ENCODE measurements at regions not wholly inside any gene's neighbourhood (a gene's known extent, or its start where the extent isn't known, plus 50 kb on each side); places are given as distances from the start of the nearest gene placed in this dataset.

DNA sequence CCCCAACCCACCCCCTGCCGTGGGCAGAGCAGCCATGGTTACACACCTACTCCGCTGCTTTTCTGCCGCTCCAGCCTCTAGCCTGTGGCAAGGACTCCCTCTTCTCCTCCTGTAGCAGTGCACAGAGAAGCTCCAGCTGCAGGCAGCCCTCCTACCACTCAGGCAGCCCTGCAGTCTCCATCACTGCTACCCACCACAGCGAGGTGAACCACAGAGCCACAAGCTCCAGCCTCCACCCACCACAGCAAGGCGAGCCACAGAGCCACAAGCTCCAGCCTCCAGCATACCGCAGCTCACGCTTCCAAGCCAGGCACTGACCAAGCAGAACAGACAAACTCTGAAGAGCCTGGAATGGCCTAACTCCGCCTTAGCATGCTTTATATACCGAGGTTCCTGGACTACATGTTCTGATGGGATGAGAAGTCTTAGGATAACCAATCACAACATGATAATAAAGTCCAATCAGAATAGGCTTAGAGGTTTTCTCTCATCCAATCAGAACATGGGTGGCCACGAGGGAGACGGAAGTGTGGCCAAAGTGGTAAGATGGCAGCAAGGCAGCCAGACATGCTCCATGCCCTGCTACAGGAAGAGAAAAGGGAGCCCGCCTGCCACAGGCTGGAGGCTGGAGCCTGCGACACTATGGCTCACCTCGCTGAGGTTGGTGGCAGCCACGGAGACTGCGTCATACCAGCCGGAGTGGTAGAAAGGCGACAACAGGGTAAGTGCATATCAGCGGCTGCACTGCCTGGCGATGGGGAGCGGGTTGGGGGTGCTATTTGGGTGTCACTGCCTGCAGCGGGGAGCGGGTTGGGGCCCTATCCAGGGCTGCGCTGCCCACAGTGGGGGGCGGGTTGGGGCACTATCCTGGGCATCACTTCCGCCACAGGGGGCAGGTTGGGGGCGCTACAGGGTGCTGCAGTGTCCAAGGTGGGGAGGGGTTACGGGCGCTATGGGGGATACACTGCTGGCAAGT lies 75.8 kb upstream of the PCAT7 start:
- TF ChIP-seq POLR2A (IDR thresholded peaks at IDR 0.05) = no peak
- TF ChIP-seq, protein P1, sequence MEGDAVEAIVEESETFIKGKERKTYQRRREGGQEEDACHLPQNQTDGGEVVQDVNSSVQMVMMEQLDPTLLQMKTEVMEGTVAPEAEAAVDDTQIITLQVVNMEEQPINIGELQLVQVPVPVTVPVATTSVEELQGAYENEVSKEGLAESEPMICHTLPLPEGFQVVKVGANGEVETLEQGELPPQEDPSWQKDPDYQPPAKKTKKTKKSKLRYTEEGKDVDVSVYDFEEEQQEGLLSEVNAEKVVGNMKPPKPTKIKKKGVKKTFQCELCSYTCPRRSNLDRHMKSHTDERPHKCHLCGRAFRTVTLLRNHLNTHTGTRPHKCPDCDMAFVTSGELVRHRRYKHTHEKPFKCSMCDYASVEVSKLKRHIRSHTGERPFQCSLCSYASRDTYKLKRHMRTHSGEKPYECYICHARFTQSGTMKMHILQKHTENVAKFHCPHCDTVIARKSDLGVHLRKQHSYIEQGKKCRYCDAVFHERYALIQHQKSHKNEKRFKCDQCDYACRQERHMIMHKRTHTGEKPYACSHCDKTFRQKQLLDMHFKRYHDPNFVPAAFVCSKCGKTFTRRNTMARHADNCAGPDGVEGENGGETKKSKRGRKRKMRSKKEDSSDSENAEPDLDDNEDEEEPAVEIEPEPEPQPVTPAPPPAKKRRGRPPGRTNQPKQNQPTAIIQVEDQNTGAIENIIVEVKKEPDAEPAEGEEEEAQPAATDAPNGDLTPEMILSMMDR (IDR thresholded peaks at IDR 0.05) = no peak
